Panc1 (cell line): ENCODE measurements at regions not wholly inside any gene's neighbourhood (a gene's known extent, or its start where the extent isn't known, plus 50 kb on each side); places are given as distances from the start of the nearest gene placed in this dataset.

Experiments used
- CTCF ChIP-seq: fragments of 450-650 bp; IDR thresholded peaks from 2 replicates; pipeline ENCODE4 v1.5.1; 2017; ENCODE audit warnings: mild to moderate bottlenecking
- POLR2AphosphoS5 ChIP-seq: IDR thresholded peaks from 2 replicates; pipeline ENCODE4 v1.6.1; 2012; ENCODE audit warnings: mild to moderate bottlenecking, low read depth, low read length, moderate library complexity
- REST ChIP-seq, 2 experiments: IDR thresholded peaks; 2 replicates each; pipeline ENCODE4 v1.6.1; 2011 to 2012; ENCODE audit warnings: low read depth in 2 of 2, control low read depth in 1 of 2, low read length in 1 of 2, mild to moderate bottlenecking in 1 of 2, moderate library complexity in 1 of 2; ENCODE audit not compliant: insufficient read depth in 1 of 2
- SIN3A ChIP-seq: IDR thresholded peaks from 2 replicates; pipeline ENCODE4 v1.6.1; 2012; ENCODE audit warnings: low read depth, mild to moderate bottlenecking, low read length, moderate library complexity, borderline replicate concordance; ENCODE audit not compliant: insufficient read depth
- TCF7L2 ChIP-seq: IDR thresholded peaks from 2 replicates; pipeline ENCODE4 v1.6.1; 2011; ENCODE audit warnings: mild to moderate bottlenecking, low read depth, low read length, inconsistent platforms

- TF ChIP-seq CTCF (peak; percentile 80; the same call in 1 of the 2 replicates), REST (IDR thresholded peaks at IDR 0.05; ENCODE audit: insufficient read depth in 1 of 2, low read depth in 2 of 2, low read length in 1 of 2) (no peak), POLR2AphosphoS5 (no peak), TCF7L2 (no peak), SIN3A (no peak)
Observed at GRCh38 chr1:166479052-166479631, 312.3 kb upstream of the FAM78B start.
